Stimulated activated naive CD8-positive, alpha-beta T cell treated with anti-CD3 and anti-CD28 coated beads, Interleukin-15, amount 100 ng/mL, for 72 hours (primary cell): ENCODE measurements at regions not wholly inside any gene's neighbourhood (a gene's known extent, or its start where the extent isn't known, plus 50 kb on each side); places are given as distances from the start of the nearest gene placed in this dataset.
"Not testable (repeated sequence)": the region's sequence is repeated elsewhere in the genome, so short reads cannot be mapped to it uniquely, and the experiment has no call there.

ENCODE experiments used
- ATAC-seq: fragments of 150-1000 bp; cut with Tn5 transposase; 2 replicates; pipeline ENCODE4 v1.10.0; 2021; ENCODE audit warnings: mild to moderate bottlenecking, moderate library complexity
- DNase-seq, 2 donors: peaks; one replicate each; pipeline ENCODE4 v3.0.0; 2021 to 2022
- H3K27ac Mint-ChIP-seq, 2 donors: one replicate each; pipeline ENCODE4 v1.8.0; 2022; ENCODE audit warnings: mild to moderate bottlenecking in 2 of 2, mixed read lengths in 2 of 2, moderate library complexity in 2 of 2
- H3K27me3 Mint-ChIP-seq: one replicate; pipeline ENCODE4 v1.8.0; 2022; ENCODE audit warnings: mixed read lengths
- H3K4me1 Mint-ChIP-seq: one replicate; pipeline ENCODE4 v1.8.0; 2022; ENCODE audit warnings: mild to moderate bottlenecking, mixed read lengths
- H3K4me3 Mint-ChIP-seq, 2 donors: one replicate each; pipeline ENCODE4 v1.8.0; 2022; ENCODE audit warnings: mild to moderate bottlenecking in 2 of 2, mixed read lengths in 2 of 2, moderate library complexity in 1 of 2
- H3K9me3 Mint-ChIP-seq, 2 donors: one replicate each; pipeline ENCODE4 v1.8.0; 2022; ENCODE audit warnings: mixed read lengths in 2 of 2

GRCh38 chr1:83373018-83373417, 625.9 kb downstream of the TTLL7 start:
- ATAC-seq, DNase-seq, H3K4me3 Mint-ChIP-seq, H3K4me1 Mint-ChIP-seq, H3K27me3 Mint-ChIP-seq, H3K27ac Mint-ChIP-seq: not testable (repeated sequence)
- H3K9me3 Mint-ChIP-seq = peaks cover 0 to 14% of the 10 kb centered on the region in 2 donors

- H3K4me3 Mint-ChIP-seq, H3K27me3 Mint-ChIP-seq, H3K4me1 Mint-ChIP-seq, ATAC-seq, DNase-seq, H3K27ac Mint-ChIP-seq: not testable (repeated sequence)
- H3K9me3 Mint-ChIP-seq = peaks cover 0 to 14% of the 10 kb centered on the region in 2 donors
These were observed 629.1 kb downstream of the TTLL7 start for GRCh38 chr1:83369853-83370252.

DNA sequence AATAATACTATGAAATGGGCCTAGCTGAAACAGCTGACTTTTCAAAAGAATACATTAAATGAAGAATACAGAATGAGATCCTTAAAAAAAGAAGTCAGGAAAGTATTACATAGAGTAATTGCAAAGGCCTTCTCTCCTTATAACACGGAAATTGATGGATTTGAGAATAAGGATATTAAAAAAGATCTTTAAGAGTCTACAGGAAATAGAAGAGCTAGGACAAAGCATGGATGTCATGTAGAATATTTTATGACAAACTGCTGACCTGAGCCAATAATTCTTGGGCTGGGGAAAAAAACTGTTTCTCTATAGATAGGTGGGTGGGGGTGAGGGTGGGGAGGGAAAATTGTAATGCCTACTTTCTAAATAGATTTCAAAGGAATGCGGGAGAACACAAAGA, 633.6 kb downstream of the TTLL7 start:
- peak overlapping the region in 1 of 2 donors; percentile 13 for H3K27ac Mint-ChIP-seq
- H3K9me3 Mint-ChIP-seq, H3K4me3 Mint-ChIP-seq, H3K27me3 Mint-ChIP-seq, ATAC-seq, H3K4me1 Mint-ChIP-seq, DNase-seq: not testable (repeated sequence)

DNA sequence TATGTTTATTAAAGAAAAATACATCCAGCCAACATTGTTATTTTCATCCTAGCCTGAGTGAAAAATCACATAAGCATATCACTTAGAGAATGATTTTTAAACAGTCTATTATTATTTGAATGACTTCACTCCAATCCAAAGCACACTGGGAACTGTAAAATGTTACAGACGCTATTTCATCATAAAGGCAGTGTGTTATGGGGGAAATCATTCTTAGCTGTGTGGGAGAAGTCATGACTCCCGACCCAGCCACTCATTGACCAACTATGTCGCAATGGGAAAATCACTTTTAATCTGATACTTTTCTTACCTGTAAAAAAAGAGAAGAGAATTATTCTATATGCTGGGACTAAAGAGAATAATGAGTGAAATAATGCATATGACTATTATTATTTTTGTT, 653.6 kb downstream of the TTLL7 start:
- DNase-seq, H3K4me3 Mint-ChIP-seq, H3K4me1 Mint-ChIP-seq, H3K27me3 Mint-ChIP-seq, H3K27ac Mint-ChIP-seq, H3K9me3 Mint-ChIP-seq, ATAC-seq: not testable (repeated sequence)

- not testable (repeated sequence) for H3K27ac Mint-ChIP-seq, H3K9me3 Mint-ChIP-seq, H3K27me3 Mint-ChIP-seq, H3K4me1 Mint-ChIP-seq, ATAC-seq, DNase-seq, H3K4me3 Mint-ChIP-seq
These were observed 655.2 kb downstream of the TTLL7 start for GRCh38 chr1:83343767-83344166.

DNA sequence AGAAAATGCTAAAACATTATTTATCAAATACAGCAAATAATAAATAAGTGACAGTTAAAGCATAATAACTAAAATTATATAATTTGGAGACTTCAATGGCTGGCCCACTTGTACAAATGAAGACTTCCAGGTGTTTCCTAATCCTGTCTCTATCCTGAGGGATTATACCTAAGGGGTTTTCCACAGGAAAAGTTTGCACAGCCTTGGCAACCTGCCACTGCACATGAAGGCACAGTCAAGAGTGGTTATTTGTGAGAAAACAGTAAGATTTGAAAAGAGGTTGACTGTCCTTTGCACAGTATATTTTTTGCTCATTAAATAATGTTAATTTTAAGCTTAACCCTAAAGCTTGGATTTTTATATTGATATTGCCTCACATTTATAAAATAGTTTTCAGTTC, 655.9 kb downstream of the TTLL7 start:
- not testable (repeated sequence) for H3K27me3 Mint-ChIP-seq, H3K9me3 Mint-ChIP-seq, H3K4me3 Mint-ChIP-seq, DNase-seq, H3K4me1 Mint-ChIP-seq, ATAC-seq, H3K27ac Mint-ChIP-seq

DNA sequence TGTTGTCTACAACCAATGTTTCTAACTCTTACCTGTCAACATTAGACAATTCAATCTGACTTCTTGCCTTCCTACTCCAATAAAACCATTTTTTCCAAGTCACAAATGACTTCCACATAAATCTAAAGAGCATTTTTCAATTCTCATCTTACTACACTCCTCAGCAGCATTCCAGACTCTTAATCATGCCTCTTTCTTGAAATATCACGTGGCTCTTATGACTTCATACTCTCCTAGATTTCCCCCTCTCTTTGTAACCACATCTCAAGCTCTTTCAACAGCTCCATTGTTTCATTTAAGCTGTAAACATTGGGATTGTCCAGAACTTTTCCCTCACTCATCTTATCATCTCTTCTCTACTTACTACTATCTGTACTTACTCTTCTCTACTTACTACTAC, 666.6 kb downstream of the TTLL7 start:
- not testable (repeated sequence) for H3K27ac Mint-ChIP-seq, ATAC-seq, H3K27me3 Mint-ChIP-seq, DNase-seq, H3K9me3 Mint-ChIP-seq, H3K4me3 Mint-ChIP-seq, H3K4me1 Mint-ChIP-seq

- no peaks in the 10 kb centered on the region for H3K27me3 Mint-ChIP-seq
- DNase-seq = no peak
- no peak for ATAC-seq
- H3K4me3 Mint-ChIP-seq = no peak overlapping the region
- H3K4me1 Mint-ChIP-seq = peaks cover 3% of the 10 kb centered on the region
- no peak overlapping the region for H3K27ac Mint-ChIP-seq
- peaks cover 2 to 5% of the 10 kb centered on the region in 2 donors for H3K9me3 Mint-ChIP-seq
These were observed 680.6 kb downstream of the TTLL7 start for GRCh38 chr1:83318366-83318765.

DNA sequence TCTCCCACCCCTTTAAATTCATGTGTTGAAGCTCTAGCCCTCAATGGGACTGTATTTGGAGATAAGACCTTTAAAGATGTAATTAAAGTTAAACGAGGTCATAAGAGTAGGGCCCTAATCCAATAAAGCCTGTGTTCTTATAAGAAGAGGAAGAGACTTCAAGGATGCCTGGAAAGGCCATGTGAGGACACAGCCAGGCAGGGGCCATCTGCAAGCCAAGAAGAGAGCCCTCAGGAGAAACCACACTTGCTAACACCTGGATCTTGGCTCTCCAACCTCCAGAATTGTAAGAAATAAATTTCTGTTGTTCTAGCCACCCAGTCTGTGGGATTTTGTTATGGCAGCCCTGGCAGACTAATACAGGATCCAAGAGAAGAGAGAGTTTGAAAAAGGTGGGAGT, 683.5 kb downstream of the TTLL7 start:
- not testable (repeated sequence) for H3K4me3 Mint-ChIP-seq, H3K27me3 Mint-ChIP-seq, H3K4me1 Mint-ChIP-seq, DNase-seq, H3K27ac Mint-ChIP-seq, ATAC-seq, H3K9me3 Mint-ChIP-seq

- not testable (repeated sequence) for DNase-seq, H3K9me3 Mint-ChIP-seq, H3K4me3 Mint-ChIP-seq, H3K27me3 Mint-ChIP-seq, H3K27ac Mint-ChIP-seq, ATAC-seq, H3K4me1 Mint-ChIP-seq
These were observed 688.8 kb downstream of the TTLL7 start for GRCh38 chr1:83310161-83310560.

- H3K9me3 Mint-ChIP-seq, DNase-seq, ATAC-seq, H3K27ac Mint-ChIP-seq, H3K4me1 Mint-ChIP-seq, H3K27me3 Mint-ChIP-seq, H3K4me3 Mint-ChIP-seq: not testable (repeated sequence)
These were observed 689.9 kb downstream of the TTLL7 start for GRCh38 chr1:83309035-83309434.

GRCh38 chr1:83306811-83307210, 692.1 kb downstream of the TTLL7 start:
- H3K4me1 Mint-ChIP-seq, H3K4me3 Mint-ChIP-seq, DNase-seq, H3K27ac Mint-ChIP-seq, ATAC-seq, H3K27me3 Mint-ChIP-seq: not testable (repeated sequence)
- H3K9me3 Mint-ChIP-seq = peaks cover 0 to 13% of the 10 kb centered on the region in 2 donors

DNA sequence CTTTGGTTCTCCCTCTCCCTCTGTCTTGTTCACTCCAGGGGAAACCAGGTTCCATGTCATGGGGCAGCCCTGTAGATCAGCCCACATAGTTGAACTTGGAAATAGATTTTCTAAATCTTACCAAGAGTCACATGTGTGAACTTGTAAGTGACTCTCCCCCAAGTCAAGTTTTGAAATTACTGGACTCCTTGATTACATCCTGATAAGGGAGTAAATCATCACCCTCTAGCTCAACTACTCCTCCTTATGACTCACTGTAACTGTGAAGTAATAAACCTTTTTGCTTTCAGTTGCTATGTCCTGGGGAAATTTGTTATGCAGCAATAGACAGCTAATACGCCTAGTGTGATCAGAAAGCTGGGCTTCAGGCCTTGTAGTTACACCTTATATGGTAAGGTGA, 703.3 kb downstream of the TTLL7 start:
- H3K27ac Mint-ChIP-seq, DNase-seq, H3K4me3 Mint-ChIP-seq, H3K4me1 Mint-ChIP-seq, H3K27me3 Mint-ChIP-seq: not testable (repeated sequence)
- peak; percentile 87 for ATAC-seq
- peaks cover 8 to 26% of the 10 kb centered on the region in 2 donors for H3K9me3 Mint-ChIP-seq

- H3K27ac Mint-ChIP-seq = peak overlapping the region in 1 of 2 donors; percentile 9
- not testable (repeated sequence) for H3K27me3 Mint-ChIP-seq
These were observed 711.5 kb downstream of the TTLL7 start for GRCh38 chr1:83287391-83287790.

DNA sequence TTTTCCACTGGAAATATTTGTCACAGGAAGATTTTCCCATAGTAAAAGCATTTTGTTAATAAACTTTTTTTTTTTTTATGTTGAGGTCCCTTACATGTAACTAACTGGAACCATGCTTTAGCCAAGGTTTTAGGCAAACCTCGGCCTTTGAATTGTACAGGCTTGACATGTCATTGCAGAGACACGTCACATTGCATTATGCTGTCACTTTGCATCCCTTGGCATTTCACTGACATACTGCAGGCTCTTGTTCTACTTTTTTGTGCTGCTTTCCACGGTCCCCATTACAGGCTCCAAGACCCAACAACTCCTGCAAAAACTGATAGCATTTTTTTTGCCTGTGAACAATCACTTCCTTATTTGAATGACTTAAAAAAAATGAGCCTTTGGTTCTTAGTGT, 724.3 kb downstream of the TTLL7 start:
- ATAC-seq, H3K4me1 Mint-ChIP-seq, H3K27me3 Mint-ChIP-seq, H3K4me3 Mint-ChIP-seq, H3K9me3 Mint-ChIP-seq, H3K27ac Mint-ChIP-seq, DNase-seq: not testable (repeated sequence)

More at GRCh38 chr1:83287391-83287790, 711.5 kb downstream of the TTLL7 start:
- DNase-seq, H3K9me3 Mint-ChIP-seq, ATAC-seq, H3K4me1 Mint-ChIP-seq, H3K4me3 Mint-ChIP-seq: not testable (repeated sequence)

DNA sequence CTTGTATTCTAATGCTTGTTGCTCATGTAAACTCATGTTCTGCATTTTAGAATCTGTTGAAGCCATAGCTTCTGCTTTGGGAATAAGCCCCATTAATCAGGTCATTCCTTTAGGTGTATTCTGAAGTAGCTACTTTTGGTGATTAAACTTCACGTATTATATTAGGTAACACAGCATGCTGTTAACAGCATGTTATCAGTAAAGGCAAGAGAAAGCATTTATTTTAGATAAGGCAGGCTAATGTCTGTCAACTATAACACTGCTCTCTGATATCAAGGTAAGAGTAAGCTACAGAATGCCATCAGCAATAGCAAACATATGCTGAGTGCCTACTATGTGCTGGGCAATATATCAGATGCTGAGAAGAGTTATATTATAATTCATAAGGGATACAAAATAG, 726.4 kb downstream of the TTLL7 start:
- not testable (repeated sequence) for H3K4me1 Mint-ChIP-seq, ATAC-seq, H3K27ac Mint-ChIP-seq, H3K27me3 Mint-ChIP-seq, DNase-seq, H3K4me3 Mint-ChIP-seq, H3K9me3 Mint-ChIP-seq

DNA sequence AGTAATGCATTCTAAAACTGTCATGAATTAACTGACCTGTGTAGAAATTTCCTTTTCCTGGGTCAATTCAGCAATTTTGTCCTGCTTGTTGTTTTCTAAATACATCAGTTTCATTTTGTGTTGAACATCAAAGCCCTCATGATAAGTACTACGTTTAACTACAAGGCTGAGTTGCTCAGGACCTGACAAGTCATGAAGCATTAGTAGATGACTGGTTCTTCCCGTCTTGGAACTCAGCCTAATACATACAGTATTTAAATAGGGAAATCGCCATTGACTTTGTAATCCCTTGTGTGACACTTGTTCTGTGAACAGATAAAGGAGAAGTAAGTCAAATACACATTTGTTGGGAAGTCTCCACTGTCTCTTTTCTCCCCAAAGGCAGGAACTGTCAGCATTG, 727.1 kb downstream of the TTLL7 start:
- DNase-seq, H3K9me3 Mint-ChIP-seq, H3K27ac Mint-ChIP-seq, H3K27me3 Mint-ChIP-seq, H3K4me3 Mint-ChIP-seq, H3K4me1 Mint-ChIP-seq, ATAC-seq: not testable (repeated sequence)
